ENCODE measurements at regions not wholly inside any gene's neighbourhood (a gene's known extent, or its start where the extent isn't known, plus 50 kb on each side); places are given as distances from the start of the nearest gene placed in this dataset.
"Not testable (repeated sequence)": the region's sequence is repeated elsewhere in the genome, so short reads cannot be mapped to it uniquely, and the experiment has no call there.

DNA sequence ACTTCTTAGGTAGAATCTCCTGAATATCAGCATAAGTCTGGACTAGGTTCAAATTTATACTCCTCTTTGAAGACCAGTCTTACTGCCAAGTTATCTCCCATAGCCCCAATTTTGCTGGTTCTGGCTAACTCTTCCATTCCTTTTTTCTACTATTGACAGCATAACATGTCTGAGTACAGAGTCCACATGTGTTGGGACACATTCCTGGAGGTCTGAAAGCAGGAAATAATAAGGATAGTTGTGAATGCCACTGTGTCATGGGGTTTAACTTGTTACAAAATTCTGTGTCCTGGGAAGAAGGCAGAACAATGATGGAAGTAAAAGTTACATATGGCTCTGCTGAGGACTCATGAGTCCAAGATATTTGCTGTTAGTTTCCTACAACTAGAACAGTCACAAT, 57.4 kb upstream of the ZBTB20 start:
- no peak for ATAC-seq
- no peak for DNase-seq (ENCODE audit: missing footprints)
- intact Hi-C loops (cut with DNase I) = no loop called here

DNA sequence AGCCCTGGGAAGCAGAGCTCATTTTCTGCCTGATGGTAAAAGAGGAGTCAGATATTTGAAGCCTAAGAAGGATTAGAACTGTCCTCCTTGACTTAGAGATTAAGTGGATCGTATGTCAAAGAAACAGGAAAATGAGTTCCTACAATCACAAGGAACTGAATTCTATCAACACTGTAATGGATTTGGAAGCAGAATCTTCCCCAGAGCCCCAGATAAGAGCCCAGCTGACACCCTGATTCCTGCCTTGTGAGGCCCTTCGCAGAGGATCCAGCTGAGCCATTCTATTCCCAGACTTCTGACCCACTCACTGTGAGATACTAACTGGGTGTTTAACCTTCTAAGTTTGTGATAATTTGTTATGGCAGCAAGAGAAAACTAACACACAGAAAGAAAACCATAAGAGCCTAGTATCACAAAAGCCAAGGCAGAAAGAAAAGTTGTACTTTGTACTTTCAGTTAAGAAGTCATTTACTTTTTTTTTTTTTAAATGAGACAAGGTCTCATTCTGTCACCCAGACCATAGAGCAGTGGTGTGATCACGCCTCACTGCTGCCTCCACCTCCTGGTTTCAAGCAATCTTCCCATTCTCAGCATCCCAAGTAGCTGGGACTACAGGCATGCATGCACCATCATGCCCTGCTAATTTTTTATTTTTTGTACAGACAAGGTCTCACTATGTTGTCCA, 61.1 kb upstream of the ZBTB20 start:
- intact Hi-C loops (cut with DNase I) = no loop called here
- DNase-seq (ENCODE audit: missing footprints) (no peak), ATAC-seq (no peak)

DNA sequence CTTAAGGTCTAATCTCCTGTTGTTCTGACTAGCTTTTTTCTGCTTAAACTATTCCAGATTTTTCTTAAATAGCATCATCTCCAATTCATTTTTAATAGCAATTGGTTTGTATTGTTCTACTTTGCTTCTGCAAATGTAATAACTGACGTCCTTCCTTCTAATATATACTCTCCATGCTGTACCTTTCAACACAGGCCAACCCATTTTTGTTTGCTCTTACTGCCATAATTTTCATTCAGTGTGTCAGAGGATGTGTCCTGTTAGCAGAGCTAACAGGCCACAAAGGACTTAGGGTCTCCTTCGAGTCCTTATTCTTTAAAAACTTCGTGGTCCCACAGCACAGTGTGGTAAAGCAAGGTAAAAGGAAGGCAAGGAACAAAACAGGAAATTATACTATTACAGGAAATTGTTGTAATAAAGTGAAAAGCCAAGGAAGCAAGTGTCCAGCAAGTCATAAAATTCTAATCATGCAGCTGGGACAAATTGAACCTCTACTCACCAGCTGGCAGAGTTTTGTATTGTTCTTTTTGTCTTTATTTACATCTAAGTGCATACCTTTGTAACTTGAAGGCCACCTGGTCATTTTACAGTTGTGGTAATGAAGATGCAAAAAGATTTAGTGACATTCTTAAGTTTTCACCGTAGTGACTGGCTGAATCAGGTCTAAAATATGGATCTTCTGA, 64.9 kb upstream of the ZBTB20 start:
- ATAC-seq (no peak), DNase-seq (ENCODE audit: missing footprints) (no peak)
- intact Hi-C loops (cut with DNase I) = no loop called here

DNA sequence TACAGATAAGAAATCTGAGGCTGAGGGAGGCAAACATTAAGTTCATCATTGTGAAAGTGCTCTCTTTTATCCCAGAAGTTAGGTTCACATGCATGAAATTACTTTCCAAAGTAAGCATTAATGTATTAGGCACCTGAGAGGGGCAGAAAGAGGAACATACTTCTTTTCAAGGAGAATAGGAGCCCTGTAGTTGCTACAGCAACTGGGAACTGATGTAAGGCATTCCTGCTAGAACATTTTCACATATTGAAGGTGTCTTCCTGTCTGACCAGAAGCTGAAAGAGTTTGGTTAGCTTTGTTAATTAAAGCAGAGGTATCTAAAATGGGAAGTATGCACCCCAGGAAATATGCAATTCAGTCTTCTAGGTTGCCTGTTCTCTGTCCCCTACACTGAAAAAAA, 65.5 kb upstream of the ZBTB20 start:
- intact Hi-C loops (cut with DNase I) = no loop called here
- no peak for DNase-seq (ENCODE audit: missing footprints)

DNA sequence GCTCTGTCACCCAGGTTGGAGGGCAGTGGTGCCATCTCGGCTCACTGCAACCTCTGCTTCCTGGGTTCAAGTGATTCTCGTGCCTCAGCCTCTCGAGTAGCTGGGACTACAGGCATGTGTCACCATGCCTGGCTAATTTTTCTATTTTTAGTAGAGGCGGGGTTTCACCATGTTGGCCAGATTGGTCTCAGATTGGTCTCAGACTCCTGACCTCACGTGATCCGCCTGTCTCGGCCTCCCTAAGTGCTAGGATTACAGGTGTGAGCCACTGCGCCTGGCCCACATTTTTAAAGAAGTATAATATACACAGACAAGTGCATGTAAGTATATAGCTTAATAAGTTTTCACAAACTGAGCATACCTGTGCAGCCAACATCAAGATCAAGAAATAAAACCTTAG, 66.0 kb upstream of the ZBTB20 start:
- intact Hi-C loops (cut with DNase I); DNase-seq (ENCODE audit: missing footprints); ATAC-seq: not testable (repeated sequence)

More for the DNA sequence above, 65.5 kb upstream of the ZBTB20 start:
- no peak for ATAC-seq

DNA sequence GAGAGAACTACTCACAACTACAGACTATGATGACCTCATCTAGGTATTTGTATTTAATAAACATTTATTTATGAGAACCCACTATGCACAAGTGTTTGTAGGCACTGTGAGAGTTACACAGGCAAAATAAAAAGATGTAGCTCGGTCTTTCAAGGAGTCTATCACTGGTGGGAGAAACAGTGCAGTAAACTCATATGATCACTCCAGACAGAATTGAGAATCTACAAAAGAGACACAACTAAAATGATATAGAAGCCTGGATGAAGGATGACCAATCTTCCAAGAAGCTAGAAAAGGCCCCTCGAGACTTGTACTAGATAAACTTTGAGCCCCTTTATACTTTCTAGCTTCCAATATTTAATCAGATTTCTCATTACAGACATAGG, 70.2 kb upstream of the ZBTB20 start:
- DNase-seq (ENCODE audit: missing footprints) (no peak), ATAC-seq (no peak)
- intact Hi-C loops (cut with DNase I) = loop anchor here (1.0 to 5.0 kb wide), 4 partner anchors 220 to 567 kb away; no protein-coding TSS in a partner anchor

DNA sequence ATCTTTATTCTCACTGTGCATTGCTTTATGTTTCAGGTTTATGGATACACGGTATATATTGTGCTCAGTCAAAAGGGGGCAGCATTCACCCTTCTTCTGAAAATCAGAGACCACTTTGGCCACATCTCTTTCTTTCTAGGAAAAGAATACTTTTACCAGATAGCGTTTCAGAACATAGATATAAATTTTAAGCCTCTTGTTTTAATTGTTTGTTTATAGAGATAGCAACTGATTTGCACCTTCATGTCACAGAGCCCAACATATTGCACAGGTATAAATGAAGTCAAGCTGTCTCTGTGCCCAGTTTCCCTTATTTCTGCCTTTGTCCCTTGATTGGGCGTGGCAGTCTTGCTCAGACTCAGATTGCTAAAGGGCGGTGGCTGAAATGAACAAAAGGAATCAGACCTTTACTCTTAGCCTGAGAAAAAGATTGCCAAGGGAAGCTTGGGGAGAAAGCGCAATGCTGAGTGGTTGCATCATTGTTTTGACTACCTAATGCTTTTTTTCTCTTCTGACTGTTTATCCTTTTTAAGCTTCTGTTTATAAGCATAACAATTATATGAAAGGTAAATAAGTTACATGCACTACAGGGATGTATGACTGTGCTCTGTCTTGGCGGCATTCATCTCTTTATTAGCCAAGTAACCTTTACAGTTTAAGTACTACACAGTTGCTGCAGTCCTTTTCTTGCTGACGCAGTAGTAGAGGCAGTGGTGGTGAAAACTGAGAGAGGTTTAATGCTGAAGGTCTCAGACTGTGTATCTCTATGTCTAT, 70.8 kb upstream of the ZBTB20 start:
- DNase-seq (ENCODE audit: missing footprints) (peak; percentile 9), ATAC-seq (peak; percentile 62)

DNA sequence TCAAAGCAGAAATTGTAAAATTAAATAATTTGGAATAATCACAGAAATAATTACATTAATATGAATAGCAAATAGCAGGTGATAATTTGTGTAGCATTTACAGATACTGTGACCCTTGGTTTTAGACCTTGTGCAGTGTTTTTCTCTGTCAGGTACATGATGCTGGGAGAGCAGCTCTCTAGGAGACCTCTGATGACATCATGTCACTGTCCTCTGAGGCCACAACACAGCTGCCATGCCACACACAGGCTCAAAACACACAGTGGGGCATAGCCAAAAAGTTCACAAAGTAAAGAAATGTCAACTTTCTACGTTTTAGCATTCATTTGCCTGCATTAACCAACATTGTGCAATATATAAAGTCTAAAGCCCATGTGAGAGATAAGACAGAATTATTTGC, 71.8 kb upstream of the ZBTB20 start:
- intact Hi-C loops (cut with DNase I) = loop anchor here (5.0 kb wide), 1 partner anchor 218 kb away; no protein-coding TSS in a partner anchor
- no peak for ATAC-seq
- no peak for DNase-seq (ENCODE audit: missing footprints)

More for the DNA sequence above, 70.8 kb upstream of the ZBTB20 start:
- intact Hi-C loops (cut with DNase I) = loop anchor here (1.0 to 5.0 kb wide), 4 partner anchors 219 to 566 kb away; no protein-coding TSS in a partner anchor

DNA sequence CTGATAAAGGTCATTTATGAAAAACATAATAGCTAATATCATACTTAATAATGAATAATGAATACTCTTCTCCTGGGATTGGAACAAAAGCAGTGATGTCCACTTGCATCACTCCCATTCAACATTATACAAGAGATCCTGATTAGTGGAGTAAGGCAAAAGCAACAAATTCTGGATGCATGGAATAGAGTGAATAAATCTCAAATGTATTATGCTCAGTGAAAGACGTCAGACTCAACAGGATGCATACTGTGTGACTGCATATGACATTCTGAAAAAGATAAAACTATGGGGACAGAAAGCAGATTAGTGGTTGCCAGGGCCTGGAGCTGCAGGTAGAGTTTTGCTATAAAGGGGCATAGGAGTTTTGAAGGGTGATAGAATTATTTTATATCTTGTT, 77.6 kb upstream of the ZBTB20 start:
- DNase-seq (ENCODE audit: missing footprints) (no peak), ATAC-seq (no peak)

DNA sequence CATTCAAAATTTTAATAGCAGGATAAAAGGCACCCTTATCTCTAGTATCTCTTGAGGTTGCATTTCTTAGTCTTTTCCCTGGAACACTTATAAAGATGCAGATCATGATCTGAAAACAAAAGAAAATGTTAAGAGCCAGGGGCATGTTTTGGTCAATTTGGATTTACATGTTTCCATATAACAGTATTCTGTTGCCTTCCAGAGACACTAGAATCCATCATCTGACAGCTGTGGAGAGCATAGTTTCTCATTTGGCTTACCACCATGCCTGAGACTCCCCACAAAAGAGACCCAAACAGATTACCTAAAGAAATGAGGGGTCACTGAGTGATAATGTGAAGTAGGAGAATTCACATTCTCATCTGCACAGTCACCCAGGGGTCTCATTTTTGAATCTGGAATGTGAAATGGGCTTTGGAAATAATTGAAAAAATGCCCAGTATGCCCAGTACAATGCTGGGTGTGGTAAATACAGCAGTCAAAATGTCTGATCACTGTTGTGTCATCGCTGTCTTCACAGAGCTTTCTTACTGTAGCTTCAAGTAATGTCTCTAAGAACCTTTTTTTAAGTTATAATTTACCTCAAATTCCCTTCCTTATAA, 79.9 kb upstream of the ZBTB20 start:
- ATAC-seq (no peak), DNase-seq (ENCODE audit: missing footprints) (no peak)
- intact Hi-C loops (cut with DNase I) = no loop called here

More for the DNA sequence above, 77.6 kb upstream of the ZBTB20 start:
- intact Hi-C loops (cut with DNase I) = no loop called here

DNA sequence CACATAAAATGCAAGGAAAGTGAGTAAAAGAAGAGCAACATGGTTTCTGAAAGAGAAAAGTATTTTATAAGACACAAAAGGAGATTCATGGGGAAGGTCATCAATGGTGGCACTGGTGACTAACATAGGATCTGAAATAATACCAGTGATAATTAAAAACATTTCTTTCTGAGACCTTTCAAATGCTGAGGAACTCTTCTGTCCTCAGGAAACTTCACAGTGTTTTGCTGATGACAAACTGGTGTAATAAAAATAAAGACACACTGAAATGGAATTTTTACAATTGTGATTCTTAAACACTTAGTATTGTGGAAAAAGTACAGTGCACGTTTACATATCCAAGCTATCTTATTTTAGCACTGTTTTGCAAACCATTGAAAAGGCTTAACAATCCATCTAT, 80.4 kb upstream of the ZBTB20 start:
- intact Hi-C loops (cut with DNase I) = no loop called here
- ATAC-seq (no peak), DNase-seq (ENCODE audit: missing footprints) (no peak)

DNA sequence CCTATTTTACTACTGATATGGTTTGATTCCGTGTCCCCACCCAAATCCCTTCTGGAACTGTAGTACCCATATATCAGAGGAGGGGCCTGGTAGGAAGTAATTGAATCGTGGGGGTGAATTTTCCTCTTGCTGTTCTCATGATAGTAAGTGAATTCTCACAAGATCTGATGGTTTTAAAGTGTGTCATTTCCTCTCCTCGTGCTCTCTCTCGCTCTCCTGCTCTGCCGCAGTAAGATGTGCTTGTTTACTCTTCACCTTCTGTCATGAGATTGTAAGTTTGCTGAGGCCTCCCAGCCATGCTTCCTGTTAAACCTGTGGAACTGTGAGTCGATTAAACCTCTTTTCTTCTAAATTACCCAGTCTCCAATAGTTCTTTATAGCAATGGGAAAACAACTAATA, 81.2 kb upstream of the ZBTB20 start:
- intact Hi-C loops (cut with DNase I) = no loop called here
- DNase-seq (ENCODE audit: missing footprints) (no peak), ATAC-seq (no peak)

DNA sequence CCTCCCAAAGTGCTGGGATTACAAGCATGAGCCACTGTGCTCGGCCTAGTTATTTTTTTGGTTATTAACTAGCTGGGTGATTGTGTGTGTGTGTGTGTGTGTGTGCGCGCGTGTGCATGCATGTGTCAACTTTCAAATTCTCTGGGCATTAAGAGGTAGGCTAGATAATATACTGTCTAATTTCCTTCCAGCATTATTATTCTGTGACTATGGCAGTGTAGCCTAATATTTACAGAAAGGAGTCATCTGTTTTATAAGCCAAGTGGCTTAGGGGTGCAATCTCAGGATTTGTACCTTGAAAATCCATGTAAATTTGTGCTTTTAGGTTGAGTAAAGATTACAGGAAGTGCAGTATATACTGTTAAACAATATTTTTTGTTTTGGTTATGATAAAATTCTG, 85.1 kb upstream of the ZBTB20 start:
- intact Hi-C loops (cut with DNase I) = no loop called here
- DNase-seq (ENCODE audit: missing footprints) = no peak

DNA sequence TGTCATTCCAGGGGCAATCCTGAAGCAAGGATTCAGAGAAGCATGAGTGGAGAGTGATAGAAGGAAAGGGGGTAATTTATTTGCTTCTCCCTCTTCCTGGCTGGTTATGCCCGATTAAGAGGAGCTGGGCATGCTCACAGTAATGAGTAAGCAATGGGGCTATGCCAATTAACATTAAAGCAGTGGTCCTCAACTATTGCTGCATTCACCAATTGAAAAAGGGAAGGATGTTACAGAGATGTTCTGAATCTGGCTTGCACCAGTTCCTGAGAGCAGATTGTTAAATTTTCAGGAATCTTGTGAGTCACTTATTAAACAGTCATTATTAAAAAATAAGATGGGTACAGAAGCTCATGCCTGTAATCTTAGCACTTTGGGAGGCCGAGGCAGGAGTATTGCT, 85.9 kb upstream of the ZBTB20 start:
- ATAC-seq = no peak
- intact Hi-C loops (cut with DNase I) = no loop called here
- no peak for DNase-seq (ENCODE audit: missing footprints)

More for the DNA sequence above, 85.1 kb upstream of the ZBTB20 start:
- no peak for ATAC-seq

DNA sequence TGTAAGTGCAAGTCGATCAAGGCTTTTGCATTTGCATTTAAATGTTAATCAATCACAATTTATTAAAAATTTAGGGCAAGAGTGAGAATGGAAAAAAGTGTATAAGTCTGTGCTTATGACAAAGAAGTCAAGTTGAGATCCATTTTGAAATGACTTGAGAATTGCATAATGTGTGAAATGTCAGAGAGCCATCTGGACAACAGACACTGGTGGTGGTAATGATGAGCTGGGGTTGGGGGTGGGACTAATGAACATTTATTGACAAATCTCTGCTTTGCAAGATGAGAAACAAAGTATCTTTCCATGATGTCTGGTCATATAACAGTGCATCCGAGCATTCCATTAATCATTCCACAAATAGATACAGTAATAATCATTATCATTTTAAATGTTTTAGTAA, 89.4 kb upstream of the ZBTB20 start:
- ATAC-seq (no peak), DNase-seq (ENCODE audit: missing footprints) (no peak)
- intact Hi-C loops (cut with DNase I) = no loop called here

DNA sequence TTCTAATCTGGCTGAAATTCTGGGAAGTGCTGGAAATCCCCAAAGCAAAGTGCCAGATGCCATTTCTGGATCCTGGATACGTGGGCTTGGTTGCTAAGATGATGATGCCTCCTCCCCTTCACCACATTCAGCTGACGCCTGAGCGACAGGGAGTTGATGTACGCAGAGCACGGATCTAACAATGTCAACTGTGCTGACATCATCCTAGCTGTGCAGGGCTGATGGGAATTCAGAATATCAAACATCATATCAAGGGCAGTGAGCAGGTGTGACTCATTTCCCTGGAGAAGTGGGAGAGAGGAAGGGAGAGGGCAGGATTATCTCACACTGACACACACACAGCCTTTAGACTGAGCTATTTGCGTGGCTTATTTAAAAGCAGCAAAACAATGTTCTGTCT, 92.6 kb upstream of the ZBTB20 start:
- ATAC-seq (peak; percentile 94), DNase-seq (ENCODE audit: missing footprints) (no peak)
- intact Hi-C loops (cut with DNase I) = no loop called here

DNA sequence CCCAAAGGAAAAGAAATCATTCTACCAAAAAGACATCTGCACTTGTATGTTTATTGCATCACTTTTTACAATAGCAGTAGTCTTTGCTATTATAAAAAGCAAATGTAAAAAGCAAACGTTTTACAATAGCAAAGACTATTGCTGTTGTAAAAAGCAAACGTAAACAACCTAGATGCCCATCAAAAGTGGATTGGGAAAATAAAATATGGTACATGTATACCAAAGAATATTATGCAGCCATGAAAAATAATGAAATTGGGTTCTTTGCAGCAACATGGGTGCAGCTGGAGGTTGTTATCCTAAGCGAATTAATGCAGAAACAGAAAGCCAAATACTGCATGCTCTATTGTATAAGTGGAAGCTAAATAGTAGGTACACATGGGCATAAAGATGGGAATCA, 97.3 kb upstream of the ZBTB20 start:
- no peak for DNase-seq (ENCODE audit: missing footprints)
- ATAC-seq = no peak
- intact Hi-C loops (cut with DNase I) = no loop called here

DNA sequence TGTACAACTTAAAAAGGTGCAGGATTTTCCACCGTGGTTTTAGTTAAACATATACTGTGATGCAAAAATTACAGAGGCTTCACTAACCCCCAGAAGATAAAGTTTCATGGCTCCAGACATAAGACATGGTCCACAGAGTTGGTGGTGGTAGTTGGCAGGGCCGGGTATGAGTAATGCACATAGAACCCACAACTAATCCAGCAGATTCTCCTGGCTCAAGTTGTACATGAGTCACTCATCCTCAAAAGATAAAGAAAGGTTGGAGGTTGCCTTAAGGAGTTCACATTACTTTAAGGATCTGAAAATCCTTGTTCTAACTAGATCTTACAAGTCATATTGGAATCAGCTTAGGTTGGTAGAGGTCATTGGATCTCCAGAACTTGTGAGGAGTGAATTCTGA, 98.3 kb upstream of the ZBTB20 start:
- intact Hi-C loops (cut with DNase I) = no loop called here
- DNase-seq (ENCODE audit: missing footprints) (no peak), ATAC-seq (no peak)

DNA sequence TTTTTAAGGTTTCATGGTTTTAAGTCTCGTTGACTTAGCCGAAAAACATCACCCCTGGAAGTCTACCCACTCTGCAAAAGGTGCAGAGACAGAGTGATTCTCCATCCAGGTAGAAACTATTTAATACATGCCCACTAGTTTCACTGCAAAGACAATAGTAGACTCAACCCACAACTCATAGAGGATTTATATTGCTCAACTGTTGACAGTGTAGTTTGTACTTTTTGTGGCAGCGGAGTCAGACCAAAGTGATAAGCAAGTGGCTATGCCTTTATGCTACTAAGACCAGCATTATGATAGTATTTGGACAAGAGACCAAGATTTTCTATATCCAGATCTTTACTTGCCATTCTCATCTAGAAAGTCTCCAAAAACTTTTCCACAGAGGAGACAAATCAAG, 98.8 kb upstream of the ZBTB20 start:
- DNase-seq (ENCODE audit: missing footprints) (no peak), ATAC-seq (no peak)
- intact Hi-C loops (cut with DNase I) = no loop called here

All from Right ventricle myocardium inferior (tissue), 1 donor.